ENCODE measurements at regions not wholly inside any gene's neighbourhood (a gene's known extent, or its start where the extent isn't known, plus 50 kb on each side); places are given as distances from the start of the nearest gene placed in this dataset.

- CTCF ChIA-PET = no interaction called here
- H3K27me3 ChIP-seq (ENCODE audit: control insufficient read depth in 2 of 2, insufficient read depth in 2 of 2, low read length in 2 of 2) = peaks cover 0 to 1% of the 10 kb centered on the region in 2 experiments
- no peak for TF ChIP-seq MAX (IDR thresholded peaks at IDR 0.05; ENCODE audit: insufficient read depth, insufficient read length)
- no peak for TF ChIP-seq EZH2 (IDR thresholded peaks at IDR 0.05; ENCODE audit: borderline replicate concordance, low read depth, low read length, severe bottlenecking)
- no peak for TF ChIP-seq POLR2AphosphoS5 (IDR thresholded peaks at IDR 0.05; ENCODE audit: insufficient read depth, low read depth, low read length)
- TF ChIP-seq MYC (IDR thresholded peaks at IDR 0.05; ENCODE audit: low read depth, low read length) = no peak
- no peak for TF ChIP-seq CTCF (IDR thresholded peaks at IDR 0.05; ENCODE audit: extremely low read depth in 1 of 2, insufficient read depth in 1 of 2, low read depth in 1 of 2, low read length in 2 of 2)
- TF ChIP-seq FOS (IDR thresholded peaks at IDR 0.05; ENCODE audit: borderline replicate concordance, insufficient read depth, low read length) = no peak
- TF ChIP-seq POLR2A (IDR thresholded peaks at IDR 0.05; ENCODE audit: low read depth, low read length) = no peak
- TF ChIP-seq GATA2 (IDR thresholded peaks at IDR 0.05; ENCODE audit: insufficient read depth, insufficient read length, low read depth, low read length) = no peak
- no peak for TF ChIP-seq JUN (IDR thresholded peaks at IDR 0.05; ENCODE audit: borderline replicate concordance, insufficient read depth, insufficient read length, low read depth)
- no peaks in the 10 kb centered on the region for H3K4me1 ChIP-seq (ENCODE audit: control insufficient read depth, extremely low read depth, insufficient read depth, low read length)
- H3K4me2 ChIP-seq (ENCODE audit: insufficient read depth, low read length) = no peak overlapping the region
- POLR2A ChIA-PET = no interaction called here
- no peak for FAIRE-seq
- intact Hi-C loops (cut with micrococcal nuclease) = no loop called here
- no peaks in the 10 kb centered on the region for H4K20me1 ChIP-seq (replicated peaks; ENCODE audit: control insufficient read depth, extremely low read depth, insufficient read depth, low read length)
- no peak overlapping the region for H3K4me3 ChIP-seq (replicated peaks in 1 of 3; ENCODE audit: insufficient read depth in 1 of 3, low read depth in 1 of 3, low read length in 3 of 3)
- dilution Hi-C loops (cut with MboI; ENCODE audit: extremely low pct_ligation_motif_present, low sequenced_read_pairs) = no loop called here
- H3K9ac ChIP-seq (replicated peaks; ENCODE audit: extremely low read depth, insufficient read depth, low read length) = no peak overlapping the region
- no peaks in the 10 kb centered on the region for H3K36me3 ChIP-seq (ENCODE audit: control insufficient read depth in 2 of 2, extremely low read depth in 1 of 2, insufficient read depth in 2 of 2, low read length in 2 of 2)
- H3K27ac ChIP-seq (ENCODE audit: insufficient read depth, low read depth, low read length) = no peak overlapping the region
- no TSS peak for BruUV-seq (replicated peaks)
- no peaks in the 10 kb centered on the region for H3K9me1 ChIP-seq (replicated peaks; ENCODE audit: control insufficient read depth, extremely low read depth, insufficient read depth, low read length)
- no peak overlapping the region for H2AFZ ChIP-seq (ENCODE audit: low read depth, low read length)
- no peaks in the 10 kb centered on the region for H3K9me3 ChIP-seq (replicated peaks; ENCODE audit: control insufficient read depth, insufficient read depth, low read length)
- H3K79me2 ChIP-seq (ENCODE audit: control insufficient read depth, insufficient read depth, low read length) = no peaks in the 10 kb centered on the region
- no peak for DNase-seq (ENCODE audit: low read depth, low spot score)
These were observed 148.9 kb downstream of the TMEM200A start for GRCh38 chr6:130514712-130515111.

Measured in endothelial cell of umbilical vein (primary cell).